PC-9 (cell line): ENCODE measurements at regions not wholly inside any gene's neighbourhood (a gene's known extent, or its start where the extent isn't known, plus 50 kb on each side); places are given as distances from the start of the nearest gene placed in this dataset.

ENCODE experiments used
- CTCF ChIP-seq: fragments of 200-600 bp; sonication (generic); conservative IDR thresholded peaks from 2 replicates; pipeline ENCODE4 v1.6.1; 2017; ENCODE audit warnings: mixed run types, antibody characterized with exemption, mild to moderate bottlenecking, moderate library complexity
- EZH2 ChIP-seq: fragments of 200-600 bp; sonication (generic); IDR thresholded peaks from 2 replicates; pipeline ENCODE4 v1.8.0; 2017; ENCODE audit warnings: antibody characterized with exemption, low read depth

GRCh38 chr21:20016435-20017005 is 981.7 kb upstream of the NCAM2 start:
- TF ChIP-seq EZH2 (no peak), CTCF (no peak)
